GM23338 (cell line): ENCODE measurements at regions not wholly inside any gene's neighbourhood (a gene's known extent, or its start where the extent isn't known, plus 50 kb on each side); places are given as distances from the start of the nearest gene placed in this dataset.

ENCODE experiments used
- CREB1 ChIP-seq: fragments of 250-450 bp; sonication (Bioruptor Pico); IDR thresholded peaks from 2 replicates; pipeline ENCODE4 v1.5.0; 2020; ENCODE audit warnings: low read depth, mild to moderate bottlenecking, moderate library complexity
- EZH2 ChIP-seq: fragments of 200-600 bp; sonication (generic); IDR thresholded peaks from one replicate; pipeline ENCODE4 v1.8.0; 2017; ENCODE audit warnings: antibody characterized with exemption, mild to moderate bottlenecking, low read depth; ENCODE audit not compliant: unreplicated experiment
- JUNB ChIP-seq: IDR thresholded peaks from one replicate; pipeline ENCODE4 v1.6.1; 2016; ENCODE audit warnings: antibody characterized with exemption; ENCODE audit not compliant: unreplicated experiment
- NANOG ChIP-seq: IDR thresholded peaks from 2 replicates; pipeline ENCODE4 v1.6.1; 2016; ENCODE audit warnings: antibody characterized with exemption, borderline replicate concordance
- POLR2AphosphoS5 ChIP-seq: IDR thresholded peaks from 2 replicates; pipeline ENCODE4 v1.6.1; 2016; ENCODE audit warnings: antibody characterized with exemption, low read depth
- STAT1 ChIP-seq: IDR thresholded peaks from one replicate; pipeline ENCODE4 v1.6.1; 2016; ENCODE audit warnings: antibody characterized with exemption; ENCODE audit not compliant: unreplicated experiment
- ZNF114 ChIP-seq: fragments of 250-450 bp; sonication (Bioruptor Pico); IDR thresholded peaks from 2 replicates; pipeline ENCODE4 v1.5.0; 2020; ENCODE audit warnings: mild to moderate bottlenecking, moderate library complexity
- ZNF331 ChIP-seq: fragments of 250-450 bp; sonication (Bioruptor Pico); IDR thresholded peaks from 2 replicates; pipeline ENCODE4 v1.5.0; 2020; ENCODE audit warnings: low read depth, mild to moderate bottlenecking, moderate library complexity
- TF ChIP-seq, protein P1 (sequence below): fragments of 250-450 bp; sonication (Bioruptor Pico); IDR thresholded peaks from 2 replicates; pipeline ENCODE4 v1.5.0; 2020; ENCODE audit warnings: mild to moderate bottlenecking, moderate library complexity
- TF ChIP-seq, protein P2 (sequence below), 2 experiments: fragments of 200-600 bp in 1 of 2; sonication (generic) in 1 of 2; conservative IDR thresholded peaks; 2 replicates each; pipeline versions ENCODE4 v1.5.1 to v1.6.1; 2016 to 2017; ENCODE audit warnings: antibody characterized with exemption in 2 of 2, low read depth in 2 of 2, mild to moderate bottlenecking in 2 of 2, moderate library complexity in 1 of 2

- TF ChIP-seq, protein P1, sequence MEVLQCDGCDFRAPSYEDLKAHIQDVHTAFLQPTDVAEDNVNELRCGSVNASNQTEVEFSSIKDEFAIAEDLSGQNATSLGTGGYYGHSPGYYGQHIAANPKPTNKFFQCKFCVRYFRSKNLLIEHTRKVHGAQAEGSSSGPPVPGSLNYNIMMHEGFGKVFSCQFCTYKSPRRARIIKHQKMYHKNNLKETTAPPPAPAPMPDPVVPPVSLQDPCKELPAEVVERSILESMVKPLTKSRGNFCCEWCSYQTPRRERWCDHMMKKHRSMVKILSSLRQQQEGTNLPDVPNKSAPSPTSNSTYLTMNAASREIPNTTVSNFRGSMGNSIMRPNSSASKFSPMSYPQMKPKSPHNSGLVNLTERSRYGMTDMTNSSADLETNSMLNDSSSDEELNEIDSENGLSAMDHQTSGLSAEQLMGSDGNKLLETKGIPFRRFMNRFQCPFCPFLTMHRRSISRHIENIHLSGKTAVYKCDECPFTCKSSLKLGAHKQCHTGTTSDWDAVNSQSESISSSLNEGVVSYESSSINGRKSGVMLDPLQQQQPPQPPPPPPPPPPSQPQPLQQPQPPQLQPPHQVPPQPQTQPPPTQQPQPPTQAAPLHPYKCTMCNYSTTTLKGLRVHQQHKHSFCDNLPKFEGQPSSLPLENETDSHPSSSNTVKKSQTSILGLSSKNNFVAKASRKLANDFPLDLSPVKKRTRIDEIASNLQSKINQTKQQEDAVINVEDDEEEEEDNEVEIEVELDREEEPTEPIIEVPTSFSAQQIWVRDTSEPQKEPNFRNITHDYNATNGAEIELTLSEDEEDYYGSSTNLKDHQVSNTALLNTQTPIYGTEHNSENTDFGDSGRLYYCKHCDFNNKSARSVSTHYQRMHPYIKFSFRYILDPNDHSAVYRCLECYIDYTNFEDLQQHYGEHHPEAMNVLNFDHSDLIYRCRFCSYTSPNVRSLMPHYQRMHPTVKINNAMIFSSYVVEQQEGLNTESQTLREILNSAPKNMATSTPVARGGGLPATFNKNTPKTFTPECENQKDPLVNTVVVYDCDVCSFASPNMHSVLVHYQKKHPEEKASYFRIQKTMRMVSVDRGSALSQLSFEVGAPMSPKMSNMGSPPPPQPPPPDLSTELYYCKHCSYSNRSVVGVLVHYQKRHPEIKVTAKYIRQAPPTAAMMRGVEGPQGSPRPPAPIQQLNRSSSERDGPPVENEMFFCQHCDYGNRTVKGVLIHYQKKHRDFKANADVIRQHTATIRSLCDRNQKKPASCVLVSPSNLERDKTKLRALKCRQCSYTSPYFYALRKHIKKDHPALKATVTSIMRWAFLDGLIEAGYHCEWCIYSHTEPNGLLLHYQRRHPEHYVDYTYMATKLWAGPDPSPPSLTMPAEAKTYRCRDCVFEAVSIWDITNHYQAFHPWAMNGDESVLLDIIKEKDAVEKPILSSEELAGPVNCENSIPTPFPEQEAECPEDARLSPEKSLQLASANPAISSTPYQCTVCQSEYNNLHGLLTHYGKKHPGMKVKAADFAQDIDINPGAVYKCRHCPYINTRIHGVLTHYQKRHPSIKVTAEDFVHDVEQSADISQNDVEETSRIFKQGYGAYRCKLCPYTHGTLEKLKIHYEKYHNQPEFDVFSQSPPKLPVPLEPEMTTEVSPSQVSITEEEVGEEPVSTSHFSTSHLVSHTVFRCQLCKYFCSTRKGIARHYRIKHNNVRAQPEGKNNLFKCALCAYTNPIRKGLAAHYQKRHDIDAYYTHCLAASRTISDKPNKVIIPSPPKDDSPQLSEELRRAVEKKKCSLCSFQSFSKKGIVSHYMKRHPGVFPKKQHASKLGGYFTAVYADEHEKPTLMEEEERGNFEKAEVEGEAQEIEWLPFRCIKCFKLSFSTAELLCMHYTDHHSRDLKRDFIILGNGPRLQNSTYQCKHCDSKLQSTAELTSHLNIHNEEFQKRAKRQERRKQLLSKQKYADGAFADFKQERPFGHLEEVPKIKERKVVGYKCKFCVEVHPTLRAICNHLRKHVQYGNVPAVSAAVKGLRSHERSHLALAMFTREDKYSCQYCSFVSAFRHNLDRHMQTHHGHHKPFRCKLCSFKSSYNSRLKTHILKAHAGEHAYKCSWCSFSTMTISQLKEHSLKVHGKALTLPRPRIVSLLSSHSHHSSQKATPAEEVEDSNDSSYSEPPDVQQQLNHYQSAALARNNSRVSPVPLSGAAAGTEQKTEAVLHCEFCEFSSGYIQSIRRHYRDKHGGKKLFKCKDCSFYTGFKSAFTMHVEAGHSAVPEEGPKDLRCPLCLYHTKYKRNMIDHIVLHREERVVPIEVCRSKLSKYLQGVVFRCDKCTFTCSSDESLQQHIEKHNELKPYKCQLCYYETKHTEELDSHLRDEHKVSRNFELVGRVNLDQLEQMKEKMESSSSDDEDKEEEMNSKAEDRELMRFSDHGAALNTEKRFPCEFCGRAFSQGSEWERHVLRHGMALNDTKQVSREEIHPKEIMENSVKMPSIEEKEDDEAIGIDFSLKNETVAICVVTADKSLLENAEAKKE = no peak
- no peak for TF ChIP-seq JUNB
- no peak for TF ChIP-seq ZNF114 (CRISPR knock-in tag)
- TF ChIP-seq CREB1 = no peak
- no peak for TF ChIP-seq STAT1
- TF ChIP-seq, protein P2, sequence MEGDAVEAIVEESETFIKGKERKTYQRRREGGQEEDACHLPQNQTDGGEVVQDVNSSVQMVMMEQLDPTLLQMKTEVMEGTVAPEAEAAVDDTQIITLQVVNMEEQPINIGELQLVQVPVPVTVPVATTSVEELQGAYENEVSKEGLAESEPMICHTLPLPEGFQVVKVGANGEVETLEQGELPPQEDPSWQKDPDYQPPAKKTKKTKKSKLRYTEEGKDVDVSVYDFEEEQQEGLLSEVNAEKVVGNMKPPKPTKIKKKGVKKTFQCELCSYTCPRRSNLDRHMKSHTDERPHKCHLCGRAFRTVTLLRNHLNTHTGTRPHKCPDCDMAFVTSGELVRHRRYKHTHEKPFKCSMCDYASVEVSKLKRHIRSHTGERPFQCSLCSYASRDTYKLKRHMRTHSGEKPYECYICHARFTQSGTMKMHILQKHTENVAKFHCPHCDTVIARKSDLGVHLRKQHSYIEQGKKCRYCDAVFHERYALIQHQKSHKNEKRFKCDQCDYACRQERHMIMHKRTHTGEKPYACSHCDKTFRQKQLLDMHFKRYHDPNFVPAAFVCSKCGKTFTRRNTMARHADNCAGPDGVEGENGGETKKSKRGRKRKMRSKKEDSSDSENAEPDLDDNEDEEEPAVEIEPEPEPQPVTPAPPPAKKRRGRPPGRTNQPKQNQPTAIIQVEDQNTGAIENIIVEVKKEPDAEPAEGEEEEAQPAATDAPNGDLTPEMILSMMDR (conservative IDR thresholded peaks at IDR 0.05; ENCODE audit: low read depth in 2 of 2) = no peak
- TF ChIP-seq POLR2AphosphoS5 = no peak
- no peak for TF ChIP-seq ZNF331
- no peak for TF ChIP-seq NANOG
- TF ChIP-seq EZH2 = no peak
Observed at GRCh38 chr6:2557181-2557720, 193.5 kb downstream of the MYLK4 start (continued).
